K562 (cell line): ENCODE measurements at regions not wholly inside any gene's neighbourhood (a gene's known extent, or its start where the extent isn't known, plus 50 kb on each side); places are given as distances from the start of the nearest gene placed in this dataset.

Source experiments
- ATAC-seq: fragments of 200-7000 bp; cut with Tn5 transposase; 3 replicates; pipeline ENCODE4 v1.9.1; 2020; ENCODE audit warnings: moderate library complexity
- BruUV-seq: library from RNA; stranded (reverse); fragments of 400-500 nt; replicated peaks from 2 replicates; lab custom pipeline; 2021; lab: Mats Ljungman, UMichigan
- CTCF ChIA-PET: fragments of 300-600 bp; formaldehyde crosslinking; extraction: SDS; loops from one replicate; lab custom pipeline; 2021; ENCODE audit warnings: low intra/inter-chr PET ratio; lab: Yijun Ruan, JAX
- POLR2A ChIA-PET: fragments of 300-600, 350-650 bp; sonication (Branson Sonifier 250); formaldehyde crosslinking; extraction: SDS; loops from one replicate; lab custom pipeline; 2021; ENCODE audit warnings: antibody characterized with exemption, inconsistent platforms; lab: Yijun Ruan, JAX
- DNase-seq, 4 experiments: peaks; one replicate each; pipeline versions ENCODE4 v3.0.0 to v3.0.0-alpha.2; 2011 to 2018; ENCODE audit warnings: low spot score in 3 of 4, mixed read lengths in 3 of 4; ENCODE audit errors: extremely low read depth in 1 of 4
- FAIRE-seq: peaks from 2 replicates; lab custom pipeline; 2011; peaks lifted over from hg19 to GRCh38; lab: Jason Lieb, UNC
- H2AFZ ChIP-seq: 2 replicates; pipeline ENCODE4 v1.6.0; 2011; ENCODE audit warnings: low read depth, low read length, control low read depth, inconsistent platforms
- H3K27ac ChIP-seq: fragments of 200-600 bp; 3 replicates; pipeline ENCODE4 v1.8.0; 2011; ENCODE audit warnings: low read depth, mild to moderate bottlenecking, control low read depth, inconsistent platforms, low read length, moderate library complexity, mixed read lengths; ENCODE audit errors: extremely low read depth
- H3K27me3 ChIP-seq, 2 experiments: fragments of 300-600 bp in 1 of 2; 2 replicates in 1 of 2; 3 replicates in 1 of 2; pipeline versions ENCODE4 v1.6.0 to v1.8.0; 2011; ENCODE audit warnings: inconsistent platforms in 2 of 2, low read length in 2 of 2, mild to moderate bottlenecking in 1 of 2, mixed read lengths in 1 of 2, moderate library complexity in 1 of 2; ENCODE audit not compliant: control insufficient read depth in 2 of 2, insufficient read depth in 2 of 2
- H3K36me3 ChIP-seq: fragments of 300-600 bp; 3 replicates; pipeline ENCODE4 v1.8.0; 2011; ENCODE audit warnings: mild to moderate bottlenecking, low read length, inconsistent platforms; ENCODE audit not compliant: control insufficient read depth, insufficient read depth
- H3K4me1 ChIP-seq, 2 experiments: fragments of 200-600 bp in 1 of 2; replicated peaks in 1 of 2; 2 replicates in 1 of 2; 3 replicates in 1 of 2; pipeline versions ENCODE4 v1.5.1 to v1.8.0; 2011; ENCODE audit warnings: inconsistent platforms in 2 of 2, low read length in 2 of 2, mild to moderate bottlenecking in 1 of 2, mixed read lengths in 1 of 2, moderate library complexity in 1 of 2; ENCODE audit not compliant: control insufficient read depth in 2 of 2, insufficient read depth in 2 of 2
- H3K4me2 ChIP-seq: 2 replicates; pipeline ENCODE4 v1.6.1; 2011; ENCODE audit warnings: low read length, control low read depth, inconsistent platforms, mixed read lengths; ENCODE audit not compliant: insufficient read depth
- H3K4me3 ChIP-seq: fragments of 200-600 bp; sonication (generic), shearing (Covaris generic); 2 replicates; pipeline ENCODE4 v1.5.1; 2016; ENCODE audit warnings: control low read depth, inconsistent platforms
- H3K79me2 ChIP-seq: fragments of 200-600 bp; 3 replicates; pipeline ENCODE4 v1.8.0; 2011; ENCODE audit warnings: low read length, inconsistent platforms; ENCODE audit not compliant: control insufficient read depth, insufficient read depth
- H3K9ac ChIP-seq, 2 experiments: 2 replicates each; pipeline versions ENCODE4 v1.6.0 to v1.6.1; 2011; ENCODE audit warnings: low read depth in 2 of 2, low read length in 2 of 2, control low read depth in 1 of 2, inconsistent platforms in 1 of 2, mild to moderate bottlenecking in 1 of 2, mixed read lengths in 1 of 2; ENCODE audit not compliant: insufficient read depth in 1 of 2
- H3K9me1 ChIP-seq: one replicate; pipeline ENCODE4 v1.6.0; 2011; ENCODE audit warnings: inconsistent platforms, mild to moderate bottlenecking, low read length, moderate library complexity; ENCODE audit not compliant: control insufficient read depth, insufficient read depth
- H3K9me3 ChIP-seq: replicated peaks from 2 replicates; pipeline ENCODE4 v1.5.1; 2011; ENCODE audit warnings: low read depth, low read length, inconsistent platforms; ENCODE audit not compliant: control insufficient read depth, insufficient read depth
- H4K20me1 ChIP-seq: replicated peaks from 2 replicates; pipeline ENCODE4 v1.6.1; 2011; ENCODE audit warnings: low read length, inconsistent platforms, mixed read lengths; ENCODE audit not compliant: control insufficient read depth, insufficient read depth
- BRD4 ChIP-seq: fragments of 200-600 bp; sonication (generic); IDR thresholded peaks from 2 replicates; pipeline ENCODE4 v1.6.1; 2017; ENCODE audit warnings: inconsistent platforms
- CXXC5 ChIP-seq: fragments of 250-450 bp; sonication (Bioruptor Pico); IDR thresholded peaks from 2 replicates; pipeline ENCODE4 v1.8.0; 2022; ENCODE audit warnings: inconsistent platforms, mild to moderate bottlenecking, moderate library complexity
- FIP1L1 ChIP-seq: fragments of 200-400 bp; formaldehyde crosslinking; IDR thresholded peaks from 2 replicates; pipeline ENCODE4 v1.6.1; 2018; ENCODE audit warnings: mild to moderate bottlenecking, low read depth, low read length; ENCODE audit not compliant: poor library complexity, severe bottlenecking
- FOXA1 ChIP-seq: fragments of 450-650 bp; IDR thresholded peaks from 2 replicates; pipeline ENCODE4 v1.6.1; 2016; ENCODE audit warnings: mild to moderate bottlenecking, borderline replicate concordance
- PHB2 ChIP-seq: fragments of 450-650 bp; IDR thresholded peaks from 2 replicates; pipeline ENCODE4 v1.6.1; 2017; ENCODE audit warnings: low read depth
- ZNF175 ChIP-seq: fragments of 200-800 bp; sonication (Bioruptor generic); IDR thresholded peaks from 2 replicates; pipeline ENCODE4 v1.6.1; 2016; ENCODE audit warnings: low read depth, mild to moderate bottlenecking, missing genetic modification characterization, missing compliant biosample characterization
- ZNF584 ChIP-seq: fragments of 200-800 bp; sonication (Bioruptor generic); IDR thresholded peaks from 2 replicates; pipeline ENCODE4 v1.6.1; 2016; ENCODE audit warnings: low read depth, mild to moderate bottlenecking, missing genetic modification characterization, missing compliant biosample characterization
- WGBS: fragments of 100-300 bp; shearing (Covaris generic); methylation state at CpG from one replicate; pipeline ENCODE4 v1.1.6; 2016; ENCODE audit warnings: low coverage, mixed read lengths; ENCODE audit not compliant: insufficient coverage; ENCODE audit errors: missing lambda C conversion rate; 5-methylcytosine and 5-hydroxymethylcytosine counted together
- in situ Hi-C: fragments of 300-500 bp; cut with MboI; formaldehyde crosslinking; loops from 4 replicates; pipeline ENCODE4 v1.15.0; 2018; ENCODE audit warnings: inconsistent platforms, mixed read lengths
- intact Hi-C: fragments of 100-400 bp; cut with micrococcal nuclease; formaldehyde crosslinking; loops from 2 replicates; pipeline ENCODE4 v1.14.2; 2022
- TF ChIP-seq, protein P1 (sequence below): fragments of 450-650 bp; IDR thresholded peaks from 2 replicates; pipeline ENCODE4 v1.6.1; 2018; ENCODE audit not compliant: partially characterized antibody
- TF ChIP-seq, protein P2 (sequence below): fragments of 250-450 bp; sonication (Bioruptor Pico); IDR thresholded peaks from 2 replicates; pipeline ENCODE4 v1.8.0; 2021; ENCODE audit warnings: mild to moderate bottlenecking, moderate library complexity
- TF ChIP-seq, protein P3 (sequence below): IDR thresholded peaks from 3 replicates; pipeline ENCODE4 v1.6.1; 2011; ENCODE audit warnings: borderline replicate concordance, mild to moderate bottlenecking, moderate library complexity; ENCODE audit not compliant: insufficient read length; ENCODE audit errors: extremely low read depth
- TF ChIP-seq, protein P4 (sequence below): fragments of 450-650 bp; IDR thresholded peaks from 2 replicates; pipeline ENCODE4 v1.6.1; 2016; ENCODE audit warnings: low read depth, mild to moderate bottlenecking, moderate library complexity

DNA sequence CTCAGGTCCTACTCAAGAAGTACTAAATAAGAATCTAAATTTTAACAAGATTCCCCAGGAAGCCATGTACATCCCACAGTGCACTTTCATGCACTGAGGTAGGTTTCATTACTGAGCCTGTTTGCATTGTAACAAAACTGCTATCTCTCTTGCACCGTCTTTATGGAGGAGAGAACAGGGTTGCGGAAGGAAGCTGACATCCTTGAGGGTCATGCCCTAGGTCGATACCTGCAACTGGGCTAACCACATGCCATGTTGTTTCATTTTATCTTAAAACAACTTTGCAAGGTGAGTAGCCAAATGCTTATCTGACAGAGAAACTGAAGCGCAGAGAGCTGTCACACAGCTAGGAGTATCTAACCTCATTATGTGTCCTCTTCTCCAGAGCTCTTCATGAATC, 656.3 kb upstream of the TENM4 start:
- no peak for ATAC-seq
- POLR2A ChIA-PET: no interaction called here

More for the DNA sequence above, 656.3 kb upstream of the TENM4 start:
- BruUV-seq: no TSS peak
- no peaks in the 10 kb centered on the region for H3K27me3 ChIP-seq
- H3K4me1 ChIP-seq: no peaks in the 10 kb centered on the region
- H3K9me3 ChIP-seq: peaks cover 2% of the 10 kb centered on the region; the same call in 1 of the 2 replicates
- CTCF ChIA-PET: no interaction called here
- TF ChIP-seq, protein P1, sequence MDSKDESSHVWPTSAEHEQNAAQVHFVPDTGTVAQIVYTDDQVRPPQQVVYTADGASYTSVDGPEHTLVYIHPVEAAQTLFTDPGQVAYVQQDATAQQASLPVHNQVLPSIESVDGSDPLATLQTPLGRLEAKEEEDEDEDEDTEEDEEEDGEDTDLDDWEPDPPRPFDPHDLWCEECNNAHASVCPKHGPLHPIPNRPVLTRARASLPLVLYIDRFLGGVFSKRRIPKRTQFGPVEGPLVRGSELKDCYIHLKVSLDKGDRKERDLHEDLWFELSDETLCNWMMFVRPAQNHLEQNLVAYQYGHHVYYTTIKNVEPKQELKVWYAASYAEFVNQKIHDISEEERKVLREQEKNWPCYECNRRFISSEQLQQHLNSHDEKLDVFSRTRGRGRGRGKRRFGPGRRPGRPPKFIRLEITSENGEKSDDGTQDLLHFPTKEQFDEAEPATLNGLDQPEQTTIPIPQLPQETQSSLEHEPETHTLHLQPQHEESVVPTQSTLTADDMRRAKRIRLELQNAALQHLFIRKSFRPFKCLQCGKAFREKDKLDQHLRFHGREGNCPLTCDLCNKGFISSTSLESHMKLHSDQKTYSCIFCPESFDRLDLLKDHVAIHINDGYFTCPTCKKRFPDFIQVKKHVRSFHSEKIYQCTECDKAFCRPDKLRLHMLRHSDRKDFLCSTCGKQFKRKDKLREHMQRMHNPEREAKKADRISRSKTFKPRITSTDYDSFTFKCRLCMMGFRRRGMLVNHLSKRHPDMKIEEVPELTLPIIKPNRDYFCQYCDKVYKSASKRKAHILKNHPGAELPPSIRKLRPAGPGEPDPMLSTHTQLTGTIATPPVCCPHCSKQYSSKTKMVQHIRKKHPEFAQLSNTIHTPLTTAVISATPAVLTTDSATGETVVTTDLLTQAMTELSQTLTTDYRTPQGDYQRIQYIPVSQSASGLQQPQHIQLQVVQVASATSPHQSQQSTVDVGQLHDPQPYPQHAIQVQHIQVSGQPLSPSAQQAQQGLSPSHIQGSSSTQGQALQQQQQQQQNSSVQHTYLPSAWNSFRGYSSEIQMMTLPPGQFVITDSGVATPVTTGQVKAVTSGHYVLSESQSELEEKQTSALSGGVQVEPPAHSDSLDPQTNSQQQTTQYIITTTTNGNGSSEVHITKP: no peak
- TF ChIP-seq CXXC5 (no peak), PHB2 (no peak), FOXA1 (no peak), FIP1L1 (no peak), BRD4 (no peak), ZNF175 (CRISPR knock-in tag) (no peak), ZNF584 (CRISPR knock-in tag) (no peak)
- TF ChIP-seq, protein P2, sequence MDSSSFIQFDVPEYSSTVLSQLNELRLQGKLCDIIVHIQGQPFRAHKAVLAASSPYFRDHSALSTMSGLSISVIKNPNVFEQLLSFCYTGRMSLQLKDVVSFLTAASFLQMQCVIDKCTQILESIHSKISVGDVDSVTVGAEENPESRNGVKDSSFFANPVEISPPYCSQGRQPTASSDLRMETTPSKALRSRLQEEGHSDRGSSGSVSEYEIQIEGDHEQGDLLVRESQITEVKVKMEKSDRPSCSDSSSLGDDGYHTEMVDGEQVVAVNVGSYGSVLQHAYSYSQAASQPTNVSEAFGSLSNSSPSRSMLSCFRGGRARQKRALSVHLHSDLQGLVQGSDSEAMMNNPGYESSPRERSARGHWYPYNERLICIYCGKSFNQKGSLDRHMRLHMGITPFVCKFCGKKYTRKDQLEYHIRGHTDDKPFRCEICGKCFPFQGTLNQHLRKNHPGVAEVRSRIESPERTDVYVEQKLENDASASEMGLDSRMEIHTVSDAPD (CRISPR knock-in tag): no peak
- TF ChIP-seq, protein P3, sequence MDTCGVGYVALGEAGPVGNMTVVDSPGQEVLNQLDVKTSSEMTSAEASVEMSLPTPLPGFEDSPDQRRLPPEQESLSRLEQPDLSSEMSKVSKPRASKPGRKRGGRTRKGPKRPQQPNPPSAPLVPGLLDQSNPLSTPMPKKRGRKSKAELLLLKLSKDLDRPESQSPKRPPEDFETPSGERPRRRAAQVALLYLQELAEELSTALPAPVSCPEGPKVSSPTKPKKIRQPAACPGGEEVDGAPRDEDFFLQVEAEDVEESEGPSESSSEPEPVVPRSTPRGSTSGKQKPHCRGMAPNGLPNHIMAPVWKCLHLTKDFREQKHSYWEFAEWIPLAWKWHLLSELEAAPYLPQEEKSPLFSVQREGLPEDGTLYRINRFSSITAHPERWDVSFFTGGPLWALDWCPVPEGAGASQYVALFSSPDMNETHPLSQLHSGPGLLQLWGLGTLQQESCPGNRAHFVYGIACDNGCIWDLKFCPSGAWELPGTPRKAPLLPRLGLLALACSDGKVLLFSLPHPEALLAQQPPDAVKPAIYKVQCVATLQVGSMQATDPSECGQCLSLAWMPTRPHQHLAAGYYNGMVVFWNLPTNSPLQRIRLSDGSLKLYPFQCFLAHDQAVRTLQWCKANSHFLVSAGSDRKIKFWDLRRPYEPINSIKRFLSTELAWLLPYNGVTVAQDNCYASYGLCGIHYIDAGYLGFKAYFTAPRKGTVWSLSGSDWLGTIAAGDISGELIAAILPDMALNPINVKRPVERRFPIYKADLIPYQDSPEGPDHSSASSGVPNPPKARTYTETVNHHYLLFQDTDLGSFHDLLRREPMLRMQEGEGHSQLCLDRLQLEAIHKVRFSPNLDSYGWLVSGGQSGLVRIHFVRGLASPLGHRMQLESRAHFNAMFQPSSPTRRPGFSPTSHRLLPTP: no peak
- TF ChIP-seq, protein P4, sequence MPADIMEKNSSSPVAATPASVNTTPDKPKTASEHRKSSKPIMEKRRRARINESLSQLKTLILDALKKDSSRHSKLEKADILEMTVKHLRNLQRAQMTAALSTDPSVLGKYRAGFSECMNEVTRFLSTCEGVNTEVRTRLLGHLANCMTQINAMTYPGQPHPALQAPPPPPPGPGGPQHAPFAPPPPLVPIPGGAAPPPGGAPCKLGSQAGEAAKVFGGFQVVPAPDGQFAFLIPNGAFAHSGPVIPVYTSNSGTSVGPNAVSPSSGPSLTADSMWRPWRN: no peak
- DNase-seq (no peak), FAIRE-seq (no peak)
- 0% methylated on average over 4 of the region's 4 CpGs for WGBS
- H3K79me2 ChIP-seq: no peaks in the 10 kb centered on the region
- H3K27ac ChIP-seq: no peak overlapping the region
- H3K4me2 ChIP-seq: no peak overlapping the region
- H2AFZ ChIP-seq: no peak overlapping the region
- intact Hi-C loops: no loop called here
- in situ Hi-C loops: no loop called here
- no peak overlapping the region for H3K9ac ChIP-seq
- no peaks in the 10 kb centered on the region for H4K20me1 ChIP-seq
- no peak overlapping the region for H3K4me3 ChIP-seq
- no peaks in the 10 kb centered on the region for H3K9me1 ChIP-seq
- H3K36me3 ChIP-seq: no peaks in the 10 kb centered on the region
